SU-DHL-6 (cell line): ENCODE measurements at regions not wholly inside any gene's neighbourhood (a gene's known extent, or its start where the extent isn't known, plus 50 kb on each side); places are given as distances from the start of the nearest gene placed in this dataset.

Experiments used
- CTCF ChIP-seq: fragments of 200-600 bp; sonication (generic); IDR thresholded peaks from one replicate; pipeline ENCODE4 v1.5.1; 2017; ENCODE audit warnings: antibody characterized with exemption, mild to moderate bottlenecking, low read length, moderate library complexity; ENCODE audit not compliant: insufficient read depth, poor library complexity, severe bottlenecking
- EZH2phosphoT487 ChIP-seq: fragments of 200-600 bp; sonication (generic), shearing (Covaris generic); conservative IDR thresholded peaks from 2 replicates; pipeline ENCODE4 v1.6.1; 2018; ENCODE audit warnings: mild to moderate bottlenecking, antibody characterized with exemption, low read length, moderate library complexity, mixed read lengths

GRCh38 chr5:68983043-68983442 lies 110.8 kb upstream of the SLC30A5 start:
- TF ChIP-seq CTCF = no peak
- TF ChIP-seq EZH2phosphoT487 = no peak
